ENCODE measurements at regions not wholly inside any gene's neighbourhood (a gene's known extent, or its start where the extent isn't known, plus 50 kb on each side); places are given as distances from the start of the nearest gene placed in this dataset.
"Not testable (repeated sequence)": the region's sequence is repeated elsewhere in the genome, so short reads cannot be mapped to it uniquely, and the experiment has no call there.

DNA sequence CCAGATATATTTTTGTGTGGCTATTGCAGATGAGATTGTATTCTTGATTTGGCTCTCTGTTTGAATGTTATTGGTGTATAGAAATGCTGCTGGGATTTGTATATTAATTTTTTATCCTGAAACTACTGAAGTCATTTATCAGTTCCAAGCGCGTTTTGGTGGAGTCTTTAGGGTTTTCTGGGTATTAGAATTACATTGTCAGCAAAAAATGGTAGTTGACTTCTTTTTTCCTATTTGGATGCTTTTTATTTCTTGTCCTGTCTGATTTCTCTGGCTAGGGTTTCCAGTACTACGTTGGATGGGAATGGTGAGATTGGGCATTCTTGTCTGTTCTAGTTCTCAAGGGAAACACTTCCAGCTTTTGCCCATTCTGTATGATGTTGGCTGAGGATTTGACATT, 415.5 kb upstream of the CHRM2 start:
- Histone ChIP-seq H4K20me1 (ENCODE audit: insufficient read depth, low read length) (no peaks in the 10 kb centered on the region), H2AFZ (ENCODE audit: low read depth, low read length) (no peak overlapping the region), H3K9ac (ENCODE audit: low read length) (no peak overlapping the region), H3K27ac (ENCODE audit: low read depth, low read length) (no peak overlapping the region), H3K4me3 (ENCODE audit: insufficient read depth, low read depth, low read length) (no peak overlapping the region), H3K36me3 (ENCODE audit: insufficient read depth, low read length) (no peaks in the 10 kb centered on the region), H3K4me1 (ENCODE audit: insufficient read depth, low read length) (no peaks in the 10 kb centered on the region), H3K79me2 (ENCODE audit: insufficient read depth, low read length) (no peaks in the 10 kb centered on the region), H3K27me3 (ENCODE audit: insufficient read depth, low read length) (no peaks in the 10 kb centered on the region), H3K4me2 (ENCODE audit: low read length) (no peak overlapping the region), H3K9me3 (ENCODE audit: insufficient read depth, low read depth, low read length) (no peaks in the 10 kb centered on the region)
- H3K4me1 Mint-ChIP-seq (ENCODE audit: low read depth, unreplicated experiment) = no peaks in the 10 kb centered on the region
- H3K9me3 Mint-ChIP-seq (ENCODE audit: unreplicated experiment) = no peaks in the 10 kb centered on the region
- no peak for DNase-seq (ENCODE audit: low read depth)
- H3K4me3 Mint-ChIP-seq (ENCODE audit: unreplicated experiment) = no peak overlapping the region
- no peaks in the 10 kb centered on the region for H3K36me3 Mint-ChIP-seq (ENCODE audit: low read depth, unreplicated experiment)
- TF ChIP-seq CTCF (IDR thresholded peaks at IDR 0.05; ENCODE audit: insufficient read depth, low read depth, low read length) (no peak), EZH2 (IDR thresholded peaks at IDR 0.05; ENCODE audit: insufficient read depth, low read length) (no peak)
- FAIRE-seq = no peak
- no peak overlapping the region for H3K27ac Mint-ChIP-seq (ENCODE audit: unreplicated experiment)
- no peaks in the 10 kb centered on the region for H3K27me3 Mint-ChIP-seq (ENCODE audit: low read depth, unreplicated experiment)

- Histone ChIP-seq H3K9ac (ENCODE audit: low read length) (no peak overlapping the region), H3K27me3 (ENCODE audit: insufficient read depth, low read length) (no peaks in the 10 kb centered on the region), H3K79me2 (ENCODE audit: insufficient read depth, low read length) (no peaks in the 10 kb centered on the region), H2AFZ (ENCODE audit: low read depth, low read length) (no peak overlapping the region), H3K27ac (ENCODE audit: low read depth, low read length) (no peak overlapping the region), H3K9me3 (ENCODE audit: insufficient read depth, low read depth, low read length) (no peaks in the 10 kb centered on the region), H3K4me3 (ENCODE audit: insufficient read depth, low read depth, low read length) (no peak overlapping the region), H4K20me1 (ENCODE audit: insufficient read depth, low read length) (no peaks in the 10 kb centered on the region), H3K4me1 (ENCODE audit: insufficient read depth, low read length) (no peaks in the 10 kb centered on the region), H3K4me2 (ENCODE audit: low read length) (no peak overlapping the region), H3K36me3 (ENCODE audit: insufficient read depth, low read length) (no peaks in the 10 kb centered on the region)
- DNase-seq (ENCODE audit: low read depth) (no peak), FAIRE-seq (no peak)
- no peak for TF ChIP-seq CTCF (IDR thresholded peaks at IDR 0.05; ENCODE audit: insufficient read depth, low read depth, low read length)
- no peak for TF ChIP-seq EZH2 (IDR thresholded peaks at IDR 0.05; ENCODE audit: insufficient read depth, low read length)
- H3K36me3 Mint-ChIP-seq (ENCODE audit: low read depth, unreplicated experiment) = no peaks in the 10 kb centered on the region
- no peak overlapping the region for H3K27ac Mint-ChIP-seq (ENCODE audit: unreplicated experiment)
- H3K4me1 Mint-ChIP-seq (ENCODE audit: low read depth, unreplicated experiment) = no peaks in the 10 kb centered on the region
- no peaks in the 10 kb centered on the region for H3K27me3 Mint-ChIP-seq (ENCODE audit: low read depth, unreplicated experiment)
- H3K9me3 Mint-ChIP-seq (ENCODE audit: unreplicated experiment) = no peaks in the 10 kb centered on the region
- H3K4me3 Mint-ChIP-seq (ENCODE audit: unreplicated experiment) = no peak overlapping the region
Observed at GRCh38 chr7:136446751-136447150, 421.7 kb upstream of the CHRM2 start.

DNA sequence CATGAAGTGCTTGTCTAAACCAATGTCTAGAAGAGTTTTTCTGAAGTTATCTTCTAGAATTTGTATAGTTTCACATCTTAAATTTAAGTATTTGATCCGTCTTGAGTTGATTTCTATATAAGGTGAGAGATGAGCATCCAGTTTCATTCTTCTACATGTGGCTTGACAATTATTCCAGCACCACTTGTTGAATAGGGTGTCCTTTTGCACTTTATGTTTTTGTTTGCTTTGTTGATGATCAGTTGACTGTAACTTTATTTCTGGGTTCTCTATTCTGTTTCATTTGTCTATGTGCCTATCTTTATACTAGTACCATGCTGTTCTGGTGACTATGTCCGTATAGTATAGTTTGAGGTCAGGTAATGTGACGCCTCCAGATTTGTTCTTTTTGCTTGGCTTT, 426.6 kb upstream of the CHRM2 start:
- no peaks in the 10 kb centered on the region for H4K20me1 ChIP-seq (ENCODE audit: insufficient read depth, low read length)
- no peaks in the 10 kb centered on the region for H3K36me3 Mint-ChIP-seq (ENCODE audit: low read depth, unreplicated experiment)
- H3K4me1 ChIP-seq (ENCODE audit: insufficient read depth, low read length) = no peaks in the 10 kb centered on the region
- H2AFZ ChIP-seq (ENCODE audit: low read depth, low read length) = no peak overlapping the region
- no peaks in the 10 kb centered on the region for H3K4me1 Mint-ChIP-seq (ENCODE audit: low read depth, unreplicated experiment)
- FAIRE-seq (no peak), DNase-seq (ENCODE audit: low read depth) (no peak)
- H3K27me3 Mint-ChIP-seq (ENCODE audit: low read depth, unreplicated experiment) = no peaks in the 10 kb centered on the region
- no peak overlapping the region for H3K4me2 ChIP-seq (ENCODE audit: low read length)
- H3K36me3 ChIP-seq (ENCODE audit: insufficient read depth, low read length) = no peaks in the 10 kb centered on the region
- H3K27ac ChIP-seq (ENCODE audit: low read depth, low read length) = no peak overlapping the region
- TF ChIP-seq CTCF (IDR thresholded peaks at IDR 0.05; ENCODE audit: insufficient read depth, low read depth, low read length) (no peak), EZH2 (IDR thresholded peaks at IDR 0.05; ENCODE audit: insufficient read depth, low read length) (no peak)
- H3K4me3 ChIP-seq (ENCODE audit: insufficient read depth, low read depth, low read length) = no peak overlapping the region
- peaks cover 3% of the 10 kb centered on the region for H3K9me3 Mint-ChIP-seq (ENCODE audit: unreplicated experiment)
- no peaks in the 10 kb centered on the region for H3K79me2 ChIP-seq (ENCODE audit: insufficient read depth, low read length)
- no peaks in the 10 kb centered on the region for H3K27me3 ChIP-seq (ENCODE audit: insufficient read depth, low read length)
- no peak overlapping the region for H3K27ac Mint-ChIP-seq (ENCODE audit: unreplicated experiment)
- H3K9ac ChIP-seq (ENCODE audit: low read length) = no peak overlapping the region
- no peaks in the 10 kb centered on the region for H3K9me3 ChIP-seq (ENCODE audit: insufficient read depth, low read depth, low read length)
- no peak overlapping the region for H3K4me3 Mint-ChIP-seq (ENCODE audit: unreplicated experiment)

DNA sequence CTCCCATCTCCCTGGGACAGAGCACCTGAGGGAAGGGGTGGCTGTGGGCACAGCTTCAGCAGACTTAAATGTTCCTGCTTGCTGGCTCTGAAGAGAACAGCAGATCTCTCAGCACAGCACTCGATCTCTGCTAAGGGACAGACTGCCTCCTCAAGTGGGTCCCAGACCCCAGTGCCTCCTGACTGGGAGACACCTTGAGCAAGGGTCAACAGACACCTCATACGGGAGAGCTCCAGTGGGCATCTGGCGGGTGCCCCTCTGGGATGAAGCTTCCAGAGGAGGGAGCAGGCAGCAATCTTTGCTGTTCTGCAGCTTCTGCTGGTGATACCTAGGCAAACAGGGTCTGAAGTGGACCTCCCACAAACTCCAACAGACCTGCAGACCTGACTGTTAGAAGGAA, 436.7 kb upstream of the CHRM2 start:
- not testable (repeated sequence) for H3K4me2 ChIP-seq (ENCODE audit: low read length); H3K36me3 ChIP-seq (ENCODE audit: insufficient read depth, low read length); H3K36me3 Mint-ChIP-seq (ENCODE audit: low read depth, unreplicated experiment); FAIRE-seq; H3K79me2 ChIP-seq (ENCODE audit: insufficient read depth, low read length); H3K4me3 Mint-ChIP-seq (ENCODE audit: unreplicated experiment); DNase-seq (ENCODE audit: low read depth); H3K4me1 Mint-ChIP-seq (ENCODE audit: low read depth, unreplicated experiment); H3K9ac ChIP-seq (ENCODE audit: low read length); H2AFZ ChIP-seq (ENCODE audit: low read depth, low read length); H3K27me3 ChIP-seq (ENCODE audit: insufficient read depth, low read length); H3K9me3 Mint-ChIP-seq (ENCODE audit: unreplicated experiment); H3K27ac ChIP-seq (ENCODE audit: low read depth, low read length); H3K27ac Mint-ChIP-seq (ENCODE audit: unreplicated experiment); H3K9me3 ChIP-seq (ENCODE audit: insufficient read depth, low read depth, low read length); H3K27me3 Mint-ChIP-seq (ENCODE audit: low read depth, unreplicated experiment); H4K20me1 ChIP-seq (ENCODE audit: insufficient read depth, low read length); H3K4me3 ChIP-seq (ENCODE audit: insufficient read depth, low read depth, low read length); H3K4me1 ChIP-seq (ENCODE audit: insufficient read depth, low read length)
